ENCODE measurements at regions not wholly inside any gene's neighbourhood (a gene's known extent, or its start where the extent isn't known, plus 50 kb on each side); places are given as distances from the start of the nearest gene placed in this dataset.

- TF ChIP-seq CTCF (conservative IDR thresholded peaks at IDR 0.05; ENCODE audit: low read depth, low read length), result no peak
- TF ChIP-seq MAFK (IDR thresholded peaks at IDR 0.05; ENCODE audit: low read depth, low read length), result peak; percentile 64
- no peak for TF ChIP-seq POLR2A (IDR thresholded peaks at IDR 0.05; ENCODE audit: low read depth, low read length)
- no peak for TF ChIP-seq MAZ (IDR thresholded peaks at IDR 0.05; ENCODE audit: borderline replicate concordance, low read depth, low read length)
- peak; percentile 44; the same call in 1 of the 2 replicates for TF ChIP-seq BHLHE40 (IDR thresholded peaks at IDR 0.05; ENCODE audit: low read depth, low read length)
- no peak for TF ChIP-seq RCOR1 (IDR thresholded peaks at IDR 0.05; ENCODE audit: insufficient replicate concordance, low read length)
- no peak for TF ChIP-seq RFX5 (IDR thresholded peaks at IDR 0.05; ENCODE audit: low read depth, low read length)
- TF ChIP-seq RAD21 (IDR thresholded peaks at IDR 0.05; ENCODE audit: low read length), result no peak
- TF ChIP-seq MXI1 (IDR thresholded peaks at IDR 0.05; ENCODE audit: borderline replicate concordance, low read depth, low read length), result no peak
- no peak for TF ChIP-seq SMC3 (IDR thresholded peaks at IDR 0.05; ENCODE audit: low read depth, low read length)
- peak; percentile 9; the same call in 1 of the 2 replicates for TF ChIP-seq FOS (IDR thresholded peaks at IDR 0.05; ENCODE audit: low read depth, low read length)
- peak; percentile 63; the same call in 1 of the 2 replicates for TF ChIP-seq CEBPB (IDR thresholded peaks at IDR 0.05; ENCODE audit: low read depth, low read length)
Observed at GRCh38 chr7:46909601-46910051, 672.3 kb downstream of the TNS3 start.

Measured in IMR-90 (cell line).